Amniotic stem cell (primary cell): ENCODE measurements at regions not wholly inside any gene's neighbourhood (a gene's known extent, or its start where the extent isn't known, plus 50 kb on each side); places are given as distances from the start of the nearest gene placed in this dataset.

Source experiments
- DNase-seq: peaks from one replicate; lab custom pipeline; 2025; lab: John Stamatoyannopoulos, UW

DNA sequence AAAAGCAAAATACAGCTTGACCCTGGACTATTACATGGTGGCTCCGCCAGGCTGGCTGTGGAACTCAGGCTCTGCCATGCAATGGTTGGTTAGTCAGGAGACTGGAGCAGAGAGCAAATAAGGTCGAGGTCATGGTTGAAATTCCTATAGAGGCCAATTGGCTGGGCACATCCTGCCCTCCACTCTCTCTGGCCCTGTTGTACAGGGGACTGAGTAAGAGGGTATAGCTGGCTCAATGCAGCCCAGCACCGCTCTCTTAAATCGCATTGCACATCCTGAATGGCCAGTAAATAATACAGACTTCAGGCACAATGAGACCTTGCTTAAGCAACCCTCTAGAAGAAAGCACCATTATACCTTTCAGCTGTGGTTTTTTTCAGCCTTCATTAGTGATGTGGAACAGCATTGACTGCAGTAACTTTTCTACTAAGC is 59.3 kb upstream of the PPP2R5A start:
- DNase-seq = no peak

DNA sequence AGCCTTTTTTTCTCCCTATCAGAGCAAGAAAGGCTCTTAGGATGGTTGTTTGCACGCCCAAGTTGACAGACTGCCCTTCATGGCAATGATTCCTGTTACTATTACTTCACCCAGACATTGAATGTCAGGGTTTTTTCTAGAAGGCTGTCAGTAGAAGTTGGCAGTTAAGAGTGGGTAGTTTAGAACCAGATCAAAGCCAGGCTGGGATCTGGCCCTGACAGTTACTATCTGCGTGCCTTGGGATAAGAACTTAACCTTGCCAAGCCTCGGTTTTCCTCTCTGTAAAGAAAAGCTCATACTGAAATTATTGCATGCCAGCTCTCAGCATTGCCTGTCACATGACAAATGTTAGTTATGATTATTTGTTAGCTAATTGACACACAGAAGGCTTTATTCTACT is 58.7 kb upstream of the PPP2R5A start:
- DNase-seq = no peak

DNA sequence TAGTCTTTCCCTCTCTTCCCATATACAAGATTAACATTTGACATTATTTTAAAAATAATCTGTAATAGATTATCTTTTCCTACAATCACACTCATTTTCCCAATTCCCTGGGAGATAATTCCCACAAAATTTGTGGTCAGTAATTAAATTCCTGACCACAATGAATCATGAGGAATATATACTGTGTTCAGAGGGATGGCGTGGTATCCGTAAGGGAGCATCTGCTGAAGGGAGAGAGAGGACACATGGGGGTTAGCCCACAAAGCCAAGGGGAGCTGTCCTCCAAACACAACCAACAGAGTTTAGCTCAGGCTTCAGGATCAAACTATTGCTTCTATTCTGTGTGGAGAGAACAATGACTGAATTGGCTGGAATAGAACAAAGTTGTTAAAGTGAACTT is 57.1 kb upstream of the PPP2R5A start:
- no peak for DNase-seq

DNA sequence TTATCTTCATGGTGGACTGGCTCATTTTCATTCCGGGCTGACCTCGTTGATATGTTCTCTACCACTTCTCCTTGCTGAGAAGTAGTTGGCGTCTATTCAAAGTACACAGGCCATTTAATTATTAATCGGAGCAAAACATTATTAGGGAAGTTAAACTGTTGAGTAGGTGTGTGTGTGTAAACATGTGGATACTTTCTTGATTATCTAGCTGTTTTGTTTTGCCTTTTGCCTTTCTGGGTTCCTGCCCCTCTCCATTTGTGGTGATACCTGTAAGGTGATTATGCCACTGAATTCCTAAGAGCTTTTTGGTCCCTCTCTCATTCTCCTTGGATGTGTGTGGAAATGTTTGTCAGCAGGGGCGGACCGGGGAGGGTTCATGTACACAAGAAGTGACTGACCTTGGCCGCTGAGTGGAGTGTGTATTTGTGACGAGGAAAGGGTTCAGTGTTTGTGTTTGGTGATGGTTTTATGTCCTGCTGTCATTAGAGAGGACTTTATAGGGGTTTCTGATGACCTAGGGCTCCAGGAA is 56.6 kb upstream of the PPP2R5A start:
- no peak for DNase-seq

DNA sequence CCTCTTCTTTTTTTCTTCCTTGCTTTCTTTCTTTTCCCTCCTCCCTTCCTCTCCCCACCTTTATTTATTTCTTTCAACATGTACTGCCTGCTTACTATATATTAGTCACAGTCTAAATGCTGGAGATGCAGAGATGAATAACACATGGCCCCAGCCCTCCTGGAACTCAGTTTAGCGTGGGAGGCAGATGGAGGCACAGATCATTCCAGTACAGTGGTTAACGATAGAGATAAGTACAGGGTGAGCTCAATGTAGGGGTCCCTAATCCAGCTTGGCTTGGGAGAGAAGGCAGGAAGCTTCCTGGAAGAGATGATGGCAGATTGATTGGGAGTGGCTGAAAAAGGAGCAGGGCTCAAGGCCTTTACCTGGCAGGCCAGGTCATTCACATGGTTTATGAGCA is 55.6 kb upstream of the PPP2R5A start:
- DNase-seq = peak; percentile 41

DNA sequence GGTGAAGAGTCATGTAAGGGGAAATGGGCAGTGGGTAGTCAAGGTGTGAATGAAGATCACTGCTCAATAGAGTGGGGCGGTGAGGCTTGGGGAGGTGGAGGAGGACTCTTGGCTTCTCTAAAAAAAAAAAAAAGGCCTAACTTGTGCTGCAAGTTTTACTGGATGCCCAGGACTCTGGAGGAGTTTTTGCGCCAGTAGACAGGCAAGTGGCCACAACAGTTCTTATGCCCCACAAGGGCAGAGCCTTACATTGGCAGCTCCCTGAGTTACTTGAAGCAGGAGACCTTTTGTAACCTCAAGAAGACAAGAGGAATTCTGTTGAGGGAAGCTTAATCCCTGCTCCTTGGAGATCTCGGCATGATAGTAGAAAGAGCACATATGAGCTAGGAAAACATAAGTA is 54.9 kb upstream of the PPP2R5A start:
- DNase-seq = no peak

DNA sequence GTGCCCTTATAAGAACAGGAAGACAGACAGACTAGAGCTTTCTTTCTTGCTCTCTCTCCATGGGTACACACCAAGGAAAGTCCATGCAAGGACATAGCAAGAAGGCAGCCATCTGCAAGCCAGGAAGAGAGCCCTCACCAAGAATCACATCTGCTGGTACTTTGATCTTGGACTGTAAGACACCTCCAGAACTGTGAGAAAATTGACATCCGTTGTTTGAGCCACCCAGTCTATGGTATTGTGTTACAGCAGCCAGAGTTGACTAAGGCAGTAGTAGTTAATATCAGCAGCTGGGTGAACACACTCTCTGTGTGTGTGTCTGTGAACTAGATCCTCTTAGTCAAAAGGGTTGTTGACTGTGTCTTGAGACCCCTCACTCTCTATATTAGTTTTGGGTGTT is 53.8 kb upstream of the PPP2R5A start:
- no peak for DNase-seq

DNA sequence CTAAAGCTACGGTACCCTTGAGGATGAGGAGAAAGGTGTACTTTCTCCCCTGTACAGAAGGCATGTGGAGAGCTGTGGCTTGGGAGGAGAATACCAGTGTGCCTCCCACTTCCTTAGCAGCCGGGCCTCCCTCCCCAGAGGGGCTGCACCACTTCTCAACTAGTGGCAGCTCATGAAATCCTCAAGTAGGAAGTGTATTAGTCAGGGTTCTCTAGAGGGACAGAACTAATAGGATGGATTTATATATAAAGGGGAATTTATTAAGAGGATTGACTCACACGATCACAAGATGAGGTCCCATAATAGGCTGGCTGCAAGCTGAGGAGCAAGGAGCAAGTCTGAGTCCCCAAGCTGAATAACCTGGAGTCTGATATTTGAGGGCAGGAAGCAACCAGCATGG is 53.1 kb upstream of the PPP2R5A start:
- DNase-seq = no peak

DNA sequence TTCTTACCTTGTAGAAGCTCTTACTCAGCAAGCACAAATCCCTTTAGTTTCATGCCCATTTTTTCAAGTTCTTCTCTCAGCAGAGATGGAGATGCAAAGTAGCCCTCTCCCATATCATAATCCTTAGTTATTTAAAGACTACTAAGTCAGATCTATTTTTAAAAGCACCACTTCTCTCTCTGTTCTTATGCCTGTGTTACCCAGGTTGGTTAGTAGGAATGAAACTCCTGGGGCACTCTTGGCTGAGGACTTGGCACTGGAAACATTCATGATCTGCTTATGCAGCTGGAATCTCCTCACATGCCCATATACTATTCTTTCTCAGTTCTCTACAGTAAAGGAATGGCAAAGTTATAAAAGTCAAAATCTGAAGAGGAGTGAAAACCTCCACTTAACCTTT is 51.9 kb upstream of the PPP2R5A start:
- DNase-seq = no peak

DNA sequence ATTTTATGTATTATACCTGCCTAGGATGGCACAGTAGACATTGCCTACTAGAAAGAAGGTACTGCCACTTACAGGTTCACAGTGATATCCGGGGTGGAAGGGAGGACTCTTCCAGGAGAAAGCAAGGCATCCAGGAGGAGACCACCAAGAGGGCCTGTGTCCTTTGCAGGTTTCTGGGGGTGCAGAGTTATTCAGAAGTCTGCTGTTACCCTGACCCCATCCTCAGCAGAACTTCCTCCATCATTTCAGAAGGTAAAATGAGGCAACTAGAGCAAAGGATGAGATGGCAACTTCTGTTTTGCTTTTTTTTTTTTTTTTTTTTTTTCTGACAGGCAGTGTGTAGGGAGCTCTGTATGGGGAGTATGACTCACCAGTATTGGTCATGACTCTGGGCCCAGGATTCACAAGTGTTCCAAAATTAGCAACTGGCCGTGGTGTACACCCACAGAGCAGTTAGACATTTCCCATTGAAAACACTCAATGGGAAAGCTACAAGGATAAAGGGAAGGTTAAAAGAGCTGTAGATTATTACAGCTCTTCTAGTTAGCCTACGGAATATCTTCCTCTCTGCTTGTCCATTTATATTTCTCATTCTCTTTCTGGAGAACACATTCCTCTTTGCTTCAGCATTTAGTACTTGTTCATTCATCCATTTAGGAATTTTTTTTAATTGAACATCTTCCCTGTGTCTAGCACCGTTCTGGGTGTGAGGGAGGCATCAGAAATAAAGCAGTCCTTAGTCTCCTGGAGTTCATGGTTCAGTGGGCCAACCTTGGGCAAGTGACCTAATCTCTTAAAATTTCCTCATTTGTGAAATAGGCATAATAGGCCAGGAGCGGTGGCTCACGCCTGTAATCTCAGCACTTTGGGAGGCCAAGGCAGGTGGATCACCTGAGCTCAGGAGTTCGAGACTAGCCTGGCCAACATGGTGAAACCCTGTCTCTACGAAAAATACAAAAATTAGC is 50.5 kb upstream of the PPP2R5A start:
- peak; percentile 87 for DNase-seq
